ENCODE measurements at regions not wholly inside any gene's neighbourhood (a gene's known extent, or its start where the extent isn't known, plus 50 kb on each side); places are given as distances from the start of the nearest gene placed in this dataset.

DNA sequence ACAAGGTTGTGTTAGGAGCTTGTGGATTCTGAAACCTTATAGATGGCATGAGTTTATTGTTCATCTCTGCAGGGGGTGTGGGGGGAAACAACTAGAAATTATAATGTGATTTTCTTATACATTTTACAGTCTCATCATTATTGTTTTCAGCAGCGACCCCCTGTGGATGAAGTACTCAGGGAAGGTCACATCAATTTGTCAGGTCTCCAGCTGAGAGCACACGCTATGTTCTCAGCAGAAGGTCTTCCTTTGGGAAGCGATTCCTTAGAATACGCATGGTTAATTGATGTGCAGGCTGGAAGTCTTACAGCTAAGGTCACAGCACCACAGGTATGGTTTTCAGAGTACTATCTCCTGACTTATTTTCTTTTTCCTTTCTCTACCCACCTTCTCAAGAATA is 72.2 kb downstream of the BLTP1 start:
- no peaks in the 10 kb centered on the region for H3K27me3 ChIP-seq
- no peak overlapping the region for H3K27ac ChIP-seq
- intact Hi-C loops (cut with DNase I): no loop called here
- TF ChIP-seq, protein P1, sequence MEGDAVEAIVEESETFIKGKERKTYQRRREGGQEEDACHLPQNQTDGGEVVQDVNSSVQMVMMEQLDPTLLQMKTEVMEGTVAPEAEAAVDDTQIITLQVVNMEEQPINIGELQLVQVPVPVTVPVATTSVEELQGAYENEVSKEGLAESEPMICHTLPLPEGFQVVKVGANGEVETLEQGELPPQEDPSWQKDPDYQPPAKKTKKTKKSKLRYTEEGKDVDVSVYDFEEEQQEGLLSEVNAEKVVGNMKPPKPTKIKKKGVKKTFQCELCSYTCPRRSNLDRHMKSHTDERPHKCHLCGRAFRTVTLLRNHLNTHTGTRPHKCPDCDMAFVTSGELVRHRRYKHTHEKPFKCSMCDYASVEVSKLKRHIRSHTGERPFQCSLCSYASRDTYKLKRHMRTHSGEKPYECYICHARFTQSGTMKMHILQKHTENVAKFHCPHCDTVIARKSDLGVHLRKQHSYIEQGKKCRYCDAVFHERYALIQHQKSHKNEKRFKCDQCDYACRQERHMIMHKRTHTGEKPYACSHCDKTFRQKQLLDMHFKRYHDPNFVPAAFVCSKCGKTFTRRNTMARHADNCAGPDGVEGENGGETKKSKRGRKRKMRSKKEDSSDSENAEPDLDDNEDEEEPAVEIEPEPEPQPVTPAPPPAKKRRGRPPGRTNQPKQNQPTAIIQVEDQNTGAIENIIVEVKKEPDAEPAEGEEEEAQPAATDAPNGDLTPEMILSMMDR (IDR thresholded peaks at IDR 0.05): no peak
- no peaks in the 10 kb centered on the region for H3K4me1 ChIP-seq
- H3K36me3 ChIP-seq: peaks cover 23 to 45% of the 10 kb centered on the region in 2 donors
- DNase-seq (ENCODE audit: low spot score in 2 of 2): no peak
- H3K9me3 ChIP-seq: no peaks in the 10 kb centered on the region
- no peak overlapping the region for H3K4me3 ChIP-seq

DNA sequence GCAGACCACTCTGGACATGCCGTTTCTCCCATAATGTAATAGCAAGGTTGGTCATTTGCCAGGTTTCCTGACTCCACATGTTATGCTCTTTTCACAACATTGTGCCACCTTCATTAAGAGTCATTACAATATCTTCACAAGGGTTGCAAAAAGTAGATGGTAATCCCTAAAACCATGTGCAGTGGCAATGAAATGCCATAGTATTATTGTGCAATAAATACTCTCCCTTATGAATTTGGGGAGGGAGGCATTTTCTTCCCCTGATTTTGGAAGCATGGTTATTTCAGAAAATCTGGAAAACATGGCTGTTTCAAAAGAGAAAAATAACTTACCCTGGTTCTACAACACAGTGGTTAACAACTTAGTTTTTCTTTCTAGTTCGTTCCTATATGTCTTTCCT is 75.1 kb downstream of the BLTP1 start:
- Histone ChIP-seq H3K9me3 (no peaks in the 10 kb centered on the region), H3K4me1 (no peaks in the 10 kb centered on the region), H3K27ac (no peak overlapping the region), H3K27me3 (no peaks in the 10 kb centered on the region), H3K36me3 (peaks cover 18 to 44% of the 10 kb centered on the region in 2 donors), H3K4me3 (no peak overlapping the region)
- intact Hi-C loops (cut with DNase I): no loop called here
- no peak for DNase-seq (ENCODE audit: low spot score in 2 of 2)
- TF ChIP-seq, protein P1 (IDR thresholded peaks at IDR 0.05): no peak

DNA sequence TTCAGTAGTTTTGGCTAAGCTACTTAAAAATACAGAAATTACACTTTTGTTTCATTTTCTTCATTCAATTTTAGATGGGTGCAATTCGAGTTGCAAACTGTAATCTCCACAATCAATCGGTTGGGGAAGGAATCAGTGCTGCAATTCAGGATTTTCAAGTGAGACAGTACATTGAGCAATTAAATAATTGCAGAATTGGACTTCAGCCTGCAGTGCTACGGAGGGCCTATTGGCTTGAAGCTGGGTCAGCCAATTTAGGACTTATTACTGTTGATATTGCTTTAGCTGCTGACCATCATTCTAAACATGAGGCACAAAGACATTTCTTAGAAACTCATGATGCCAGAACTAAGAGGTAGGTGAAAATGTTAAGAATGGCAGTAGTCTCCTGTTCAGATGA is 77.7 kb downstream of the BLTP1 start:
- intact Hi-C loops (cut with DNase I): no loop called here
- Histone ChIP-seq H3K27me3 (no peaks in the 10 kb centered on the region), H3K4me3 (no peak overlapping the region), H3K9me3 (no peaks in the 10 kb centered on the region), H3K36me3 (peaks cover 15 to 39% of the 10 kb centered on the region in 2 donors), H3K27ac (no peak overlapping the region), H3K4me1 (no peaks in the 10 kb centered on the region)
- TF ChIP-seq, protein P1 (IDR thresholded peaks at IDR 0.05): no peak
- no peak for DNase-seq (ENCODE audit: low spot score in 2 of 2)

DNA sequence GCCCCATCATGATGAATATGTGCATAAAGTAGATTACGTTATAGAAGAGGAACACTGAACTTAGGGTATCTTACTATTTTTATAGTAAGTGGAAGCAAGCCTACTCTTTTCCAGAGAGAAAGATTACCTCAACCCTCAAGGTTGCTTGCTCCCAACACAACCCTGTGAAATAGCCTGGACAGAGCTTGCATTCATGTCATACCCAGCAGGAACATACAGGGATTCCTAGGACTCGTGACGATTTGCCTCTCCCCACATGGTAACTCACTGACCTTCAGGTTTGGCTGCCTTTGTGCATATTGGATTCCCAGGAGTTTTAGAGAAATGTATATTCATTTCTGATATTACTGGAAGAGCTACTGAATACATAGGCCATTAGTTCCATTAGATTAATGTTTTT is 80.5 kb downstream of the BLTP1 start:
- no peak for DNase-seq (ENCODE audit: low spot score in 2 of 2)
- no peaks in the 10 kb centered on the region for H3K4me1 ChIP-seq
- no peaks in the 10 kb centered on the region for H3K27me3 ChIP-seq
- H3K4me3 ChIP-seq: no peak overlapping the region
- no peaks in the 10 kb centered on the region for H3K9me3 ChIP-seq
- intact Hi-C loops (cut with DNase I): no loop called here
- peaks cover 11 to 32% of the 10 kb centered on the region in 2 donors for H3K36me3 ChIP-seq
- TF ChIP-seq, protein P1 (IDR thresholded peaks at IDR 0.05): no peak
- H3K27ac ChIP-seq: no peak overlapping the region

DNA sequence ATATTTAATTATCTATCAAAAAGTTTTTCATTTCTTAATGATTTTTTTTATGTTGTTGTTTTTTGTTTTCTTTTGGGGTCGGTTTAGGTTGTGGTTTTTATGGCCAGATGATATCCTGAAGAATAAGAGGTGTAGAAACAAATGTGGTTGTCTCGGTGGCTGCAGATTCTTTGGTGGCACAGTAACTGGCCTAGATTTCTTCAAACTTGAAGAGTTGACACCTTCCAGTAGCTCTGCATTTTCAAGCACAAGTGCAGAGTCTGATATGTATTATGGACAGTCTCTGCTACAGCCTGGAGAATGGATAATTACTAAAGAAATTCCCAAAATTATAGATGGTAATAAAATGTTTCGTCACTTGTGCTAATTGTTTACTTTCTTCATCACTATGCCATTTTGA is 82.6 kb downstream of the BLTP1 start:
- Histone ChIP-seq H3K9me3 (no peaks in the 10 kb centered on the region), H3K27ac (no peak overlapping the region), H3K36me3 (peaks cover 11 to 40% of the 10 kb centered on the region in 2 donors), H3K27me3 (no peaks in the 10 kb centered on the region), H3K4me3 (no peak overlapping the region), H3K4me1 (no peaks in the 10 kb centered on the region)
- intact Hi-C loops (cut with DNase I): no loop called here
- DNase-seq (ENCODE audit: low spot score in 2 of 2): no peak
- TF ChIP-seq, protein P1 (IDR thresholded peaks at IDR 0.05): no peak

DNA sequence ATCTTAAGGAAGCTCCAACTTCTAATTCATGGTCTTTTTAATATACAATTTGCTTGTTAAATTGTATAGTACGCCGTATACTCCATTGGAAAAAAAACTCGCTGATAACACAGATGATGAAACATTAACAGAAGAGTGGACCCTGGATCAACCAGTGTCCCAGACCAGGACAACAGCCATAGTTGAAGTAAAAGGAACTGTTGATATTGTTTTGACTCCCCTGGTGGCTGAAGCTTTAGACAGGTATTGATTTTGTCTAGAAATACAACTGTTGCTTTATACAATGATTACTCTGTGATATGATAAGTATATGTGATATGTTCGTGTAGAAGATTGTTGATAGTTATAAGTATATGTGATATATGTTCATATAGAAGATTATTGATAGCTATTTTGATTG is 91.7 kb downstream of the BLTP1 start:
- intact Hi-C loops (cut with DNase I): no loop called here
- H3K9me3 ChIP-seq: no peaks in the 10 kb centered on the region
- no peaks in the 10 kb centered on the region for H3K27me3 ChIP-seq
- H3K36me3 ChIP-seq: peaks cover 35 to 61% of the 10 kb centered on the region in 2 donors
- TF ChIP-seq, protein P1 (IDR thresholded peaks at IDR 0.05): no peak
- H3K4me3 ChIP-seq: no peak overlapping the region
- no peak for DNase-seq (ENCODE audit: low spot score in 2 of 2)
- H3K4me1 ChIP-seq: no peaks in the 10 kb centered on the region
- H3K27ac ChIP-seq: no peak overlapping the region

Measured in ascending aorta (tissue), 2 donors.